Sigmoid colon (tissue), 6 donors: ENCODE measurements at regions not wholly inside any gene's neighbourhood (a gene's known extent, or its start where the extent isn't known, plus 50 kb on each side); places are given as distances from the start of the nearest gene placed in this dataset.
"Not testable (repeated sequence)": the region's sequence is repeated elsewhere in the genome, so short reads cannot be mapped to it uniquely, and the experiment has no call there.

Experiments used
- DNase-seq: peaks from one replicate; pipeline ENCODE4 v3.0.0-alpha.2; 2019
- H3K27ac ChIP-seq, 4 donors: fragments of 200-600 bp; sonication (generic); one replicate each; pipeline ENCODE4 v1.5.1; 2016 to 2019; ENCODE audit warnings: mild to moderate bottlenecking in 1 of 4
- H3K27me3 ChIP-seq, 3 donors: fragments of 200-600 bp; sonication (generic); one replicate each; pipeline ENCODE4 v1.5.1; 2019; ENCODE audit warnings: mild to moderate bottlenecking in 1 of 3
- H3K36me3 ChIP-seq, 4 donors: fragments of 200-600 bp; sonication (generic); one replicate each; pipeline ENCODE4 v1.5.1; 2016 to 2019
- H3K4me1 ChIP-seq, 4 donors: fragments of 200-600 bp; sonication (generic); one replicate each; pipeline ENCODE4 v1.5.1; 2017 to 2019
- H3K4me3 ChIP-seq, 4 donors: fragments of 200-600 bp; sonication (generic); one replicate each; pipeline ENCODE4 v1.5.1; 2017 to 2019; ENCODE audit warnings: mild to moderate bottlenecking in 2 of 4, moderate library complexity in 1 of 4
- H3K9me3 ChIP-seq, 4 donors: fragments of 200-600 bp in 3 of 4; sonication (generic) in 3 of 4; one replicate each; pipeline versions ENCODE4 v1.5.1 to v1.6.1; 2013 to 2019
- CTCF ChIP-seq, 4 experiments: fragments of 450-650 bp in 3 of 4; fragments of 200-600 bp in 1 of 4; IDR thresholded peaks; one replicate each; pipeline ENCODE4 v1.5.1; 2016 to 2019; ENCODE audit warnings: antibody characterized with exemption in 4 of 4, mild to moderate bottlenecking in 3 of 4, moderate library complexity in 2 of 4
- EP300 ChIP-seq, 4 donors: sonication (generic); formaldehyde crosslinking; IDR thresholded peaks; one replicate each; pipeline ENCODE4 v1.6.1; 2017; ENCODE audit warnings: antibody characterized with exemption in 4 of 4
- POLR2A ChIP-seq, 2 donors: fragments of 450-650 bp; IDR thresholded peaks; one replicate each; pipeline ENCODE4 v1.6.1; 2016; ENCODE audit warnings: antibody characterized with exemption in 2 of 2, mild to moderate bottlenecking in 2 of 2, moderate library complexity in 2 of 2
- POLR2AphosphoS5 ChIP-seq, 4 donors: sonication (generic); formaldehyde crosslinking; IDR thresholded peaks; one replicate each; pipeline ENCODE4 v1.6.1; 2017; ENCODE audit warnings: antibody characterized with exemption in 4 of 4
- WGBS, 2 donors: extraction: QIAGEN DNeasy Blood & Tissue Kit; methylation state at CpG; one replicate each; pipeline ENCODE4 v1.1.7; 2013; 5-methylcytosine and 5-hydroxymethylcytosine counted together
- intact Hi-C: fragments of 100-400 bp; cut with DNase I; formaldehyde crosslinking; loops from one replicate; pipeline ENCODE4 v1.15.1; 2023
- donor health status: healthy with polysubstance abuse.
- donor health status: healthy.

GRCh38 chr5:87042554-87042953 is 225.1 kb upstream of the RASA1 start:
- H3K4me1 ChIP-seq: no peaks in the 10 kb centered on the region
- no peak for DNase-seq
- no peaks in the 10 kb centered on the region for H3K27me3 ChIP-seq
- no peaks in the 10 kb centered on the region for H3K36me3 ChIP-seq
- intact Hi-C loops: no loop called here
- H3K27ac ChIP-seq: no peak overlapping the region
- WGBS, 2 donors: 72 to 89% methylated on average over 7 of the region's 7 CpGs
- H3K9me3 ChIP-seq: peaks cover 0 to 3% (median under 1%) of the 10 kb centered on the region in 4 donors
- no peak overlapping the region for H3K4me3 ChIP-seq
- no peak for TF ChIP-seq POLR2A (IDR thresholded peaks at IDR 0.05)
- no peak for TF ChIP-seq POLR2AphosphoS5 (IDR thresholded peaks at IDR 0.05)
- TF ChIP-seq CTCF (IDR thresholded peaks at IDR 0.05): no peak
- no peak for TF ChIP-seq EP300 (IDR thresholded peaks at IDR 0.05)

- H3K9me3 ChIP-seq: no peaks in the 10 kb centered on the region
- DNase-seq: no peak
- no peaks in the 10 kb centered on the region for H3K27me3 ChIP-seq
- intact Hi-C loops: no loop called here
- no peak overlapping the region for H3K27ac ChIP-seq
- no peaks in the 10 kb centered on the region for H3K4me1 ChIP-seq
- TF ChIP-seq POLR2AphosphoS5 (IDR thresholded peaks at IDR 0.05) (no peak), CTCF (IDR thresholded peaks at IDR 0.05) (no peak), EP300 (IDR thresholded peaks at IDR 0.05) (no peak), POLR2A (IDR thresholded peaks at IDR 0.05) (no peak)
- H3K4me3 ChIP-seq: no peak overlapping the region
- no peaks in the 10 kb centered on the region for H3K36me3 ChIP-seq
- 62 to 78% methylated on average over 1 of the region's 1 CpG for WGBS, 2 donors
Observed at GRCh38 chr5:87048156-87048555, 219.5 kb upstream of the RASA1 start.

- intact Hi-C loops, H3K36me3 ChIP-seq, H3K4me1 ChIP-seq, H3K27ac ChIP-seq, H3K9me3 ChIP-seq, DNase-seq, H3K4me3 ChIP-seq, H3K27me3 ChIP-seq: not testable (repeated sequence)
- 84 to 90% methylated on average over 6 of the region's 6 CpGs for WGBS, 2 donors
Observed at GRCh38 chr5:87049012-87049411, 218.7 kb upstream of the RASA1 start.

GRCh38 chr5:87051502-87052113 is 216.1 kb upstream of the RASA1 start:
- Histone ChIP-seq H3K4me3 (no peak overlapping the region), H3K4me1 (no peaks in the 10 kb centered on the region), H3K27me3 (no peaks in the 10 kb centered on the region), H3K36me3 (no peaks in the 10 kb centered on the region), H3K27ac (no peak overlapping the region), H3K9me3 (no peaks in the 10 kb centered on the region)
- intact Hi-C loops: no loop called here
- no peak for TF ChIP-seq POLR2A (IDR thresholded peaks at IDR 0.05)
- TF ChIP-seq EP300 (IDR thresholded peaks at IDR 0.05): no peak
- TF ChIP-seq POLR2AphosphoS5 (IDR thresholded peaks at IDR 0.05): no peak
- no peak for TF ChIP-seq CTCF (IDR thresholded peaks at IDR 0.05)
- 67 to 90% methylated on average over 3 of the region's 3 CpGs for WGBS, 2 donors
- DNase-seq: no peak

GRCh38 chr5:87053146-87053545 is 214.5 kb upstream of the RASA1 start:
- Histone ChIP-seq H3K36me3 (no peaks in the 10 kb centered on the region), H3K27ac (no peak overlapping the region), H3K9me3 (no peaks in the 10 kb centered on the region), H3K27me3 (no peaks in the 10 kb centered on the region), H3K4me3 (no peak overlapping the region), H3K4me1 (no peaks in the 10 kb centered on the region)
- no peak for DNase-seq
- intact Hi-C loops: no loop called here
- no peak for TF ChIP-seq POLR2AphosphoS5 (IDR thresholded peaks at IDR 0.05)
- no peak for TF ChIP-seq EP300 (IDR thresholded peaks at IDR 0.05)
- no peak for TF ChIP-seq POLR2A (IDR thresholded peaks at IDR 0.05)
- TF ChIP-seq CTCF (IDR thresholded peaks at IDR 0.05): no peak
- WGBS, 2 donors: 47 to 78% methylated on average over 2 of the region's 2 CpGs
